H1 (cell line): ENCODE measurements at regions not wholly inside any gene's neighbourhood (a gene's known extent, or its start where the extent isn't known, plus 50 kb on each side); places are given as distances from the start of the nearest gene placed in this dataset.

Experiments used
- CTCF ChIP-seq, 3 experiments: IDR thresholded peaks; 1 replicate in 2 of 3; 2 replicates in 1 of 3; pipeline versions ENCODE4 v1.5.1 to v1.6.1; 2011; ENCODE audit warnings: low read length in 3 of 3, mild to moderate bottlenecking in 3 of 3, inconsistent platforms in 2 of 3, low read depth in 1 of 3, moderate library complexity in 1 of 3; ENCODE audit not compliant: insufficient read depth in 1 of 3; ENCODE audit errors: control extremely low read depth in 1 of 3
- EZH2 ChIP-seq: fragments of 200-600 bp; sonication (generic); IDR thresholded peaks from 2 replicates; pipeline ENCODE4 v1.7.1; 2012; ENCODE audit warnings: low read depth, mild to moderate bottlenecking, moderate library complexity, low read length, inconsistent platforms; ENCODE audit not compliant: severe bottlenecking
- SIN3A ChIP-seq, 2 experiments: IDR thresholded peaks in 1 of 2; conservative IDR thresholded peaks in 1 of 2; 2 replicates each; pipeline ENCODE4 v1.6.1; 2011 to 2012; ENCODE audit warnings: low read length in 2 of 2, improper control_type of control experiment in 1 of 2, low read depth in 1 of 2, mild to moderate bottlenecking in 1 of 2

GRCh38 chr10:128218161-128218560 lies 91.9 kb upstream of the MKI67 start:
- TF ChIP-seq CTCF (IDR thresholded peaks at IDR 0.05; ENCODE audit: control extremely low read depth in 1 of 3, insufficient read depth in 1 of 3, low read depth in 1 of 3, low read length in 3 of 3) (no peak), EZH2 (no peak), SIN3A (conservative IDR thresholded peaks at IDR 0.05 in 1 of 2, IDR thresholded peaks at IDR 0.05 in 1 of 2; ENCODE audit: low read depth in 1 of 2, low read length in 2 of 2) (no peak)
